K562 (cell line): ENCODE measurements at regions not wholly inside any gene's neighbourhood (a gene's known extent, or its start where the extent isn't known, plus 50 kb on each side); places are given as distances from the start of the nearest gene placed in this dataset.

Experiments used
- ATAC-seq: fragments of 200-7000 bp; cut with Tn5 transposase; 3 replicates; pipeline ENCODE4 v1.9.1; 2020; ENCODE audit warnings: moderate library complexity
- BruUV-seq: library from RNA; stranded (reverse); fragments of 400-500 nt; replicated peaks from 2 replicates; lab custom pipeline; 2021; lab: Mats Ljungman, UMichigan
- CTCF ChIA-PET: fragments of 300-600 bp; formaldehyde crosslinking; extraction: SDS; loops from one replicate; lab custom pipeline; 2021; ENCODE audit warnings: low intra/inter-chr PET ratio; lab: Yijun Ruan, JAX
- POLR2A ChIA-PET: fragments of 300-600, 350-650 bp; sonication (Branson Sonifier 250); formaldehyde crosslinking; extraction: SDS; loops from one replicate; lab custom pipeline; 2021; ENCODE audit warnings: antibody characterized with exemption, inconsistent platforms; lab: Yijun Ruan, JAX
- DNase-seq, 4 experiments: peaks; one replicate each; pipeline versions ENCODE4 v3.0.0 to v3.0.0-alpha.2; 2011 to 2018; ENCODE audit warnings: low spot score in 3 of 4, mixed read lengths in 3 of 4; ENCODE audit errors: extremely low read depth in 1 of 4
- FAIRE-seq: peaks from 2 replicates; lab custom pipeline; 2011; peaks lifted over from hg19 to GRCh38; lab: Jason Lieb, UNC
- H2AFZ ChIP-seq: 2 replicates; pipeline ENCODE4 v1.6.0; 2011; ENCODE audit warnings: low read depth, low read length, control low read depth, inconsistent platforms
- H3K27ac ChIP-seq: fragments of 200-600 bp; 3 replicates; pipeline ENCODE4 v1.8.0; 2011; ENCODE audit warnings: low read depth, mild to moderate bottlenecking, control low read depth, inconsistent platforms, low read length, moderate library complexity, mixed read lengths; ENCODE audit errors: extremely low read depth
- H3K27me3 ChIP-seq, 2 experiments: fragments of 300-600 bp in 1 of 2; 2 replicates in 1 of 2; 3 replicates in 1 of 2; pipeline versions ENCODE4 v1.6.0 to v1.8.0; 2011; ENCODE audit warnings: inconsistent platforms in 2 of 2, low read length in 2 of 2, mild to moderate bottlenecking in 1 of 2, mixed read lengths in 1 of 2, moderate library complexity in 1 of 2; ENCODE audit not compliant: control insufficient read depth in 2 of 2, insufficient read depth in 2 of 2
- H3K36me3 ChIP-seq: fragments of 300-600 bp; 3 replicates; pipeline ENCODE4 v1.8.0; 2011; ENCODE audit warnings: mild to moderate bottlenecking, low read length, inconsistent platforms; ENCODE audit not compliant: control insufficient read depth, insufficient read depth
- H3K4me1 ChIP-seq, 2 experiments: fragments of 200-600 bp in 1 of 2; replicated peaks in 1 of 2; 2 replicates in 1 of 2; 3 replicates in 1 of 2; pipeline versions ENCODE4 v1.5.1 to v1.8.0; 2011; ENCODE audit warnings: inconsistent platforms in 2 of 2, low read length in 2 of 2, mild to moderate bottlenecking in 1 of 2, mixed read lengths in 1 of 2, moderate library complexity in 1 of 2; ENCODE audit not compliant: control insufficient read depth in 2 of 2, insufficient read depth in 2 of 2
- H3K4me2 ChIP-seq: 2 replicates; pipeline ENCODE4 v1.6.1; 2011; ENCODE audit warnings: low read length, control low read depth, inconsistent platforms, mixed read lengths; ENCODE audit not compliant: insufficient read depth
- H3K4me3 ChIP-seq: fragments of 200-600 bp; sonication (generic), shearing (Covaris generic); 2 replicates; pipeline ENCODE4 v1.5.1; 2016; ENCODE audit warnings: control low read depth, inconsistent platforms
- H3K79me2 ChIP-seq: fragments of 200-600 bp; 3 replicates; pipeline ENCODE4 v1.8.0; 2011; ENCODE audit warnings: low read length, inconsistent platforms; ENCODE audit not compliant: control insufficient read depth, insufficient read depth
- H3K9ac ChIP-seq, 2 experiments: 2 replicates each; pipeline versions ENCODE4 v1.6.0 to v1.6.1; 2011; ENCODE audit warnings: low read depth in 2 of 2, low read length in 2 of 2, control low read depth in 1 of 2, inconsistent platforms in 1 of 2, mild to moderate bottlenecking in 1 of 2, mixed read lengths in 1 of 2; ENCODE audit not compliant: insufficient read depth in 1 of 2
- H3K9me1 ChIP-seq: one replicate; pipeline ENCODE4 v1.6.0; 2011; ENCODE audit warnings: inconsistent platforms, mild to moderate bottlenecking, low read length, moderate library complexity; ENCODE audit not compliant: control insufficient read depth, insufficient read depth
- H3K9me3 ChIP-seq: replicated peaks from 2 replicates; pipeline ENCODE4 v1.5.1; 2011; ENCODE audit warnings: low read depth, low read length, inconsistent platforms; ENCODE audit not compliant: control insufficient read depth, insufficient read depth
- H4K20me1 ChIP-seq: replicated peaks from 2 replicates; pipeline ENCODE4 v1.6.1; 2011; ENCODE audit warnings: low read length, inconsistent platforms, mixed read lengths; ENCODE audit not compliant: control insufficient read depth, insufficient read depth
- FOXK2 ChIP-seq, 2 experiments: fragments of 450-650 bp; IDR thresholded peaks in 1 of 2; conservative IDR thresholded peaks in 1 of 2; 2 replicates each; pipeline ENCODE4 v1.6.1; 2016; ENCODE audit warnings: low read depth in 2 of 2, mild to moderate bottlenecking in 1 of 2
- POLR2AphosphoS2 ChIP-seq: IDR thresholded peaks from 2 replicates; pipeline ENCODE4 v1.6.1; 2012; ENCODE audit warnings: low read length, improper control_type of control experiment
- POU5F1 ChIP-seq: fragments of 150-350 bp; IDR thresholded peaks from 2 replicates; pipeline ENCODE4 v1.6.1; 2014; ENCODE audit warnings: borderline replicate concordance, low read length, low read depth, mild to moderate bottlenecking; ENCODE audit not compliant: partially characterized antibody
- PTBP1 ChIP-seq: fragments of 200-400 bp; formaldehyde crosslinking; IDR thresholded peaks from 2 replicates; pipeline ENCODE4 v1.6.1; 2017; ENCODE audit warnings: low read depth, low read length
- RBM25 ChIP-seq: fragments of 200-400 bp; formaldehyde crosslinking; IDR thresholded peaks from 2 replicates; pipeline ENCODE4 v1.6.1; 2018; ENCODE audit warnings: low read length, low read depth, moderate library complexity; ENCODE audit not compliant: severe bottlenecking
- SIN3B ChIP-seq: fragments of 450-650 bp; IDR thresholded peaks from 2 replicates; pipeline ENCODE4 v1.6.1; 2017; ENCODE audit warnings: low read depth, mild to moderate bottlenecking, moderate library complexity
- SMARCA5 ChIP-seq: fragments of 450-650 bp; IDR thresholded peaks from 2 replicates; pipeline ENCODE4 v1.6.1; 2016
- whole genome bisulfite sequencing: fragments of 100-300 bp; shearing (Covaris generic); methylation state at CpG from one replicate; pipeline ENCODE4 v1.1.6; 2016; ENCODE audit warnings: low coverage, mixed read lengths; ENCODE audit not compliant: insufficient coverage; ENCODE audit errors: missing lambda C conversion rate; 5-methylcytosine and 5-hydroxymethylcytosine counted together
- in situ Hi-C: fragments of 300-500 bp; cut with MboI; formaldehyde crosslinking; loops from 4 replicates; pipeline ENCODE4 v1.15.0; 2018; ENCODE audit warnings: inconsistent platforms, mixed read lengths
- intact Hi-C: fragments of 100-400 bp; cut with micrococcal nuclease; formaldehyde crosslinking; loops from 2 replicates; pipeline ENCODE4 v1.14.2; 2022

GRCh38 chr2:226407135-226407534, 392.5 kb downstream of the IRS1 start:
- Histone ChIP-seq H3K36me3 (no peaks in the 10 kb centered on the region), H3K9me1 (no peaks in the 10 kb centered on the region), H3K9ac (no peak overlapping the region), H4K20me1 (no peaks in the 10 kb centered on the region), H3K27me3 (no peaks in the 10 kb centered on the region), H2AFZ (no peak overlapping the region), H3K27ac (no peak overlapping the region), H3K9me3 (no peaks in the 10 kb centered on the region), H3K4me2 (no peak overlapping the region), H3K4me3 (no peak overlapping the region), H3K4me1 (no peaks in the 10 kb centered on the region), H3K79me2 (no peaks in the 10 kb centered on the region)
- DNase-seq (no peak), ATAC-seq (no peak), FAIRE-seq (no peak)
- POLR2A ChIA-PET = no interaction called here
- in situ Hi-C loops = no loop called here
- intact Hi-C loops = no loop called here
- WGBS = 8% methylated on average over 2 of the region's 2 CpGs
- CTCF ChIA-PET = no interaction called here
- TF ChIP-seq SMARCA5 = no peak
- no peak for TF ChIP-seq POLR2AphosphoS2
- no peak for TF ChIP-seq RBM25
- TF ChIP-seq FOXK2 (conservative IDR thresholded peaks at IDR 0.05 in 1 of 2, IDR thresholded peaks at IDR 0.05 in 1 of 2; ENCODE audit: low read depth in 2 of 2) = no peak
- TF ChIP-seq SIN3B = no peak
- no peak for TF ChIP-seq POU5F1
- no TSS peak for BruUV-seq

DNA sequence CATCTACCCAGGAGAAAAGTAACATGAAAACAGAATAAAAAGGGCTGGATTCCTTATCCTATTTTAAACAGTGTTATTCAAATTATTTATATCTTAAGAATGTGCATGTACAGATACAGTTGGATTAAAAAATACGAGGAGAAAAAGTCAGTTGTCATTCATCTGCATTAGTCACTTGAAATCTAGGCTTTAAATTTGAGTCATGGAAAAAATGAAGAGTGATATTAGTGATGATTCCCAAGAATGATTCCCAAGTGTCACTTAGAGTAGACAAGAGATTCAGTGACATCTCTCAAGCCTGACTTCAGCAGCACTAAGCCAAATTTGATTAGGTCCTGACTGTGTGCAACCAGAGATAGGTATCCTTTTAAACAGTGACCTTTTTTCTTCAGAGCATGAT, 394.2 kb downstream of the IRS1 start:
- no peaks in the 10 kb centered on the region for H3K4me1 ChIP-seq
- DNase-seq = no peak
- H2AFZ ChIP-seq = no peak overlapping the region
- no peak overlapping the region for H3K9ac ChIP-seq
- no peak overlapping the region for H3K27ac ChIP-seq
- BruUV-seq = no TSS peak
- no peak for TF ChIP-seq PTBP1
- TF ChIP-seq, all 486 proteins: peak for 0
- no peaks in the 10 kb centered on the region for H3K36me3 ChIP-seq
- in situ Hi-C loops (no loop called here), intact Hi-C loops (no loop called here)
- CTCF ChIA-PET = no interaction called here
- no peaks in the 10 kb centered on the region for H3K9me3 ChIP-seq
- no peaks in the 10 kb centered on the region for H3K79me2 ChIP-seq
- H3K27me3 ChIP-seq = no peaks in the 10 kb centered on the region
- whole genome bisulfite sequencing = 0% methylated on average over 1 of the region's 1 CpG
- no peaks in the 10 kb centered on the region for H4K20me1 ChIP-seq
- FAIRE-seq = no peak
- ATAC-seq = no peak
- no peak overlapping the region for H3K4me2 ChIP-seq
- POLR2A ChIA-PET = no interaction called here
- H3K4me3 ChIP-seq = no peak overlapping the region
- H3K9me1 ChIP-seq = no peaks in the 10 kb centered on the region
